ENCODE measurements at regions not wholly inside any gene's neighbourhood (a gene's known extent, or its start where the extent isn't known, plus 50 kb on each side); places are given as distances from the start of the nearest gene placed in this dataset.

DNA sequence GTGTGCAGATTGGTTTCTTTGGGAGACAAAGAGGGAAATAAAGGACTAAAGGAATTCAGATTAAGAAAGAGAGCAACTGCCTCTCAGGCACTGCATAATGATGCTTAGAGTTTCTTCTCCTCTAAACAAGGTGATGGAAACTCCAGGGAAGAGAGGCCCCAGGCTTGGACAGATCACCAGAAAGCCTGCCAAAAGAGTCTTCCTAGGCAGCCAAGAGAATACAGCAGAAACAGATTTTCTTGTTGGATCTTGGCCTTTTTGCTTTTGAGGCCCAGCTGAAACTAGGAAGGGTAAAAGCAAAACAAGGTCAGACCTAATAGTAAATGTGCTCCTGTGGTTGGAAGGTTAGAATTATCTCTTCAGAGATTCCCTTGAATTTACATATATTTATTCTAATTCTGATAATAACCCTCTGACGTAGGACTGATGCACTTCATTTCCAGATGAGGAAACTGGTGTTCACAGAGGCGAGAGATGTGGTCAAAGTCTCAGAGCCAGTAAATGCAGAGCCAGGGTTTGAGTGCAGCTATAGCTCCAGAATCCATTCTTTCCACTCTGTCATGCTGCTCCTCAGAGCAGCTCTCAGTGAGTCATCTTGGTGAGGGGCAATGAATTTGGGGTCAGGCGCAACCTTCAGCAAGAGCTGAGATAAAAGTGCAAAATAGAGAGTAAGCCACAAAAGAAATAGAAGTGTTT lies 142.3 kb upstream of the FBXO11 start:
- TF ChIP-seq, protein P1, sequence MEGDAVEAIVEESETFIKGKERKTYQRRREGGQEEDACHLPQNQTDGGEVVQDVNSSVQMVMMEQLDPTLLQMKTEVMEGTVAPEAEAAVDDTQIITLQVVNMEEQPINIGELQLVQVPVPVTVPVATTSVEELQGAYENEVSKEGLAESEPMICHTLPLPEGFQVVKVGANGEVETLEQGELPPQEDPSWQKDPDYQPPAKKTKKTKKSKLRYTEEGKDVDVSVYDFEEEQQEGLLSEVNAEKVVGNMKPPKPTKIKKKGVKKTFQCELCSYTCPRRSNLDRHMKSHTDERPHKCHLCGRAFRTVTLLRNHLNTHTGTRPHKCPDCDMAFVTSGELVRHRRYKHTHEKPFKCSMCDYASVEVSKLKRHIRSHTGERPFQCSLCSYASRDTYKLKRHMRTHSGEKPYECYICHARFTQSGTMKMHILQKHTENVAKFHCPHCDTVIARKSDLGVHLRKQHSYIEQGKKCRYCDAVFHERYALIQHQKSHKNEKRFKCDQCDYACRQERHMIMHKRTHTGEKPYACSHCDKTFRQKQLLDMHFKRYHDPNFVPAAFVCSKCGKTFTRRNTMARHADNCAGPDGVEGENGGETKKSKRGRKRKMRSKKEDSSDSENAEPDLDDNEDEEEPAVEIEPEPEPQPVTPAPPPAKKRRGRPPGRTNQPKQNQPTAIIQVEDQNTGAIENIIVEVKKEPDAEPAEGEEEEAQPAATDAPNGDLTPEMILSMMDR (IDR thresholded peaks at IDR 0.05) = no peak
- TF ChIP-seq POLR2A (IDR thresholded peaks at IDR 0.05) = no peak
- no peak for TF ChIP-seq EP300 (IDR thresholded peaks at IDR 0.05)
- no peak for TF ChIP-seq POLR2AphosphoS5 (IDR thresholded peaks at IDR 0.05)
